Suprapubic skin (tissue), 4 donors: ENCODE measurements at regions not wholly inside any gene's neighbourhood (a gene's known extent, or its start where the extent isn't known, plus 50 kb on each side); places are given as distances from the start of the nearest gene placed in this dataset.

Source experiments
- DNase-seq, 2 donors: peaks; one replicate each; pipeline ENCODE4 v3.0.0-alpha.2; 2019; ENCODE audit warnings: low spot score in 2 of 2
- H3K27ac ChIP-seq: fragments of 200-600 bp; sonication (generic); one replicate; pipeline ENCODE4 v1.5.1; 2019
- H3K27me3 ChIP-seq: fragments of 200-600 bp; sonication (generic); one replicate; pipeline ENCODE4 v1.5.1; 2019
- H3K36me3 ChIP-seq: fragments of 200-600 bp; sonication (generic); one replicate; pipeline ENCODE4 v1.5.1; 2019
- H3K4me1 ChIP-seq: fragments of 200-600 bp; sonication (generic); one replicate; pipeline ENCODE4 v1.5.1; 2019
- H3K4me3 ChIP-seq: fragments of 200-600 bp; sonication (generic); one replicate; pipeline ENCODE4 v1.5.1; 2019; ENCODE audit warnings: mild to moderate bottlenecking
- H3K9me3 ChIP-seq: fragments of 200-600 bp; sonication (generic); one replicate; pipeline ENCODE4 v1.5.1; 2019
- CTCF ChIP-seq, 2 donors: fragments of 200-600 bp in 1 of 2; fragments of 450-650 bp in 1 of 2; sonication (generic) in 1 of 2; IDR thresholded peaks; one replicate each; pipeline ENCODE4 v1.5.1; 2016 to 2019; ENCODE audit warnings: antibody characterized with exemption in 2 of 2, mild to moderate bottlenecking in 1 of 2, moderate library complexity in 1 of 2
- EP300 ChIP-seq: sonication (generic); formaldehyde crosslinking; IDR thresholded peaks from one replicate; pipeline ENCODE4 v1.6.1; 2017; ENCODE audit warnings: antibody characterized with exemption
- POLR2A ChIP-seq, 2 donors: fragments of 450-650 bp; IDR thresholded peaks; one replicate each; pipeline ENCODE4 v1.6.1; 2017; ENCODE audit warnings: antibody characterized with exemption in 2 of 2, mild to moderate bottlenecking in 2 of 2, moderate library complexity in 2 of 2
- POLR2AphosphoS5 ChIP-seq, 3 donors: sonication (generic); formaldehyde crosslinking; IDR thresholded peaks; one replicate each; pipeline ENCODE4 v1.6.1; 2017; ENCODE audit warnings: antibody characterized with exemption in 3 of 3
- WGBS: methylation state at CpG from one replicate; pipeline ENCODE4 v1.1.5; 2018; 5-methylcytosine and 5-hydroxymethylcytosine counted together

- no peak for TF ChIP-seq POLR2A (IDR thresholded peaks at IDR 0.05)
- no peak for TF ChIP-seq POLR2AphosphoS5 (IDR thresholded peaks at IDR 0.05)
- no peak for TF ChIP-seq CTCF (IDR thresholded peaks at IDR 0.05)
- no peak for TF ChIP-seq EP300
- Histone ChIP-seq H3K9me3 (no peaks in the 10 kb centered on the region), H3K27ac (no peak overlapping the region), H3K4me3 (no peak overlapping the region), H3K36me3 (no peaks in the 10 kb centered on the region), H3K27me3 (no peaks in the 10 kb centered on the region), H3K4me1 (no peaks in the 10 kb centered on the region)
- WGBS: 83% methylated on average over 5 of the region's 5 CpGs
- DNase-seq: no peak
Observed at GRCh38 chr18:64991102-64991501, 759.7 kb upstream of the CDH7 start.

- no peak overlapping the region for H3K4me3 ChIP-seq
- H3K9me3 ChIP-seq: no peaks in the 10 kb centered on the region
- no peak overlapping the region for H3K27ac ChIP-seq
- H3K36me3 ChIP-seq: no peaks in the 10 kb centered on the region
- no peak for DNase-seq
- 80% methylated on average over 3 of the region's 3 CpGs for WGBS
- no peaks in the 10 kb centered on the region for H3K4me1 ChIP-seq
- no peaks in the 10 kb centered on the region for H3K27me3 ChIP-seq
- TF ChIP-seq CTCF (IDR thresholded peaks at IDR 0.05) (no peak), EP300 (no peak), POLR2AphosphoS5 (IDR thresholded peaks at IDR 0.05) (no peak)
Observed at GRCh38 chr18:64986906-64987495, 763.8 kb upstream of the CDH7 start.

GRCh38 chr18:64983497-64984238 lies 767.1 kb upstream of the CDH7 start:
- H3K9me3 ChIP-seq: no peaks in the 10 kb centered on the region
- DNase-seq: no peak
- H3K27me3 ChIP-seq: no peaks in the 10 kb centered on the region
- no peak overlapping the region for H3K27ac ChIP-seq
- no peaks in the 10 kb centered on the region for H3K4me1 ChIP-seq
- TF ChIP-seq POLR2A (IDR thresholded peaks at IDR 0.05) (no peak), CTCF (IDR thresholded peaks at IDR 0.05) (no peak), POLR2AphosphoS5 (IDR thresholded peaks at IDR 0.05) (no peak), EP300 (no peak)
- H3K36me3 ChIP-seq: no peaks in the 10 kb centered on the region
- no peak overlapping the region for H3K4me3 ChIP-seq
- WGBS: 94% methylated on average over 8 of the region's 14 CpGs

- H3K27ac ChIP-seq: no peak overlapping the region
- no peaks in the 10 kb centered on the region for H3K36me3 ChIP-seq
- TF ChIP-seq EP300 (no peak), CTCF (IDR thresholded peaks at IDR 0.05) (no peak), POLR2AphosphoS5 (IDR thresholded peaks at IDR 0.05) (no peak), POLR2A (IDR thresholded peaks at IDR 0.05) (no peak)
- H3K4me3 ChIP-seq: no peak overlapping the region
- H3K27me3 ChIP-seq: no peaks in the 10 kb centered on the region
- no peaks in the 10 kb centered on the region for H3K9me3 ChIP-seq
- H3K4me1 ChIP-seq: no peaks in the 10 kb centered on the region
- DNase-seq: no peak
- WGBS: 33% methylated on average over 2 of the region's 2 CpGs
Observed at GRCh38 chr18:64982414-64983055, 768.3 kb upstream of the CDH7 start.

GRCh38 chr18:64981915-64982314 lies 768.9 kb upstream of the CDH7 start:
- H3K9me3 ChIP-seq: no peaks in the 10 kb centered on the region

More at GRCh38 chr18:64981915-64982314, 768.9 kb upstream of the CDH7 start:
- no peaks in the 10 kb centered on the region for H3K36me3 ChIP-seq
- H3K27me3 ChIP-seq: no peaks in the 10 kb centered on the region
- 81% methylated on average over 2 of the region's 2 CpGs for WGBS
- no peak overlapping the region for H3K27ac ChIP-seq
- no peak for DNase-seq
- H3K4me1 ChIP-seq: no peaks in the 10 kb centered on the region
- no peak overlapping the region for H3K4me3 ChIP-seq
- TF ChIP-seq EP300: no peak
- TF ChIP-seq POLR2A (IDR thresholded peaks at IDR 0.05): no peak
- no peak for TF ChIP-seq POLR2AphosphoS5 (IDR thresholded peaks at IDR 0.05)
- TF ChIP-seq CTCF (IDR thresholded peaks at IDR 0.05): no peak
